ENCODE measurements at regions not wholly inside any gene's neighbourhood (a gene's known extent, or its start where the extent isn't known, plus 50 kb on each side); places are given as distances from the start of the nearest gene placed in this dataset.
A peak's percentile ranks its signal among the peaks of the same experiment; 100 is the strongest.

DNA sequence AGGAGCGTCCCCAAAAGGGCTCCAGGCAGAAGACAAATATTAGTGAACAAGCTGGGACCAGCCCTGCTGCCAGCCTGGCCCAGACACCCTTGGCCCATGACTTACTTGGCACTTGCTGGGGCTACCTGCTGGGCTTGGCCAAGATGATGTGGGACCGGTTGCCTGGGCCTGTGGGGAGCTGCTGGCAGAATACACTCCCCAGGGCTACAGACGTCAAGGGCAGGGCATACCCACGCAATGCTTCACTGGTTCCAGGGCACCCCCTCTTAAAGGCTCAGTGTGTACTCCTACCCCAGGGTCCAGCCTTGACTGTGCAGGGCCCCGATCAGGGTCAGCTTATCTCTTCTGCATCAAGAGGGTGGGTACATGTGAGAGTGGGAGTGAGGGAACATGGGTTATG, 106.5 kb upstream of the SLC2A1 start:
- no peak for DNase-seq

DNA sequence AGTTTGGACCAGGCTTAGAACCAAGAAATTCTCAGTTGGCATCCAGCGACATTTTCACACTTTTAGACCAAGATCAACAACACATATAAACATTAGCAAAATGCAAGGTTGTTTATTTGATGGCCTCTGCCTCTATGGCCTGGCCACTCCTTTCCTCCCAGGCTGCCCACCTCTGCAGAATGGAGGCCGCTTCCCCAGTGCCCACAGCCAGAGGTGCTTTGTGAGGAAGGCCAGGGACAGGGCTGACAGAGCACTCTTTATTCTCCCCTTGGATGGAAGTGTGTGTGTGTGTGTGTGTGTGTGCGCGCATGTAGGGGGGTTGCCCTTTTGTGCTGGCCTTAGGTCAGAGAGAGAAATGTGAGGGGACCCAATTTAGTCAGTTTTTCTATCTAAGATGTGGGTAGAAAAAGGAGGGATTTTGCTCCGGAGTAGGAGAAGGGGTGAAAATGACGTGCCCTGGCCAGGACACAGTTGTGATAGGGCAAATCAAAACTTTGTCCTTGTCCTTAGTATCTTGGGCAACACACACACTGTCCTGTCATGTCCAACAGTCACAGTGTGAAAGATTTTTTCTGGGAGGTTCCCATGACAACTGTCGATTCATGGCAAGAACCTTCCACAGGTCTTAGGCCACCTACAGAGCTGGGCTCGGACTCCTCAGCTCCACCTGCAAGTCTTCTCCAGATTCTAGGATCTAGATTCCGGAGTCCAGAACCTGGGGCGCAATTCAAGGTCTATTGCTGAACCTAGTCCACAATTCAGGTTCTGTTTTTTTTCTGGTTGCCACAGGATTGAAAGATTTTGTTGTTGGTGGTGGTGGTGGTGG, 104.9 kb upstream of the SLC2A1 start:
- DNase-seq: no peak

DNA sequence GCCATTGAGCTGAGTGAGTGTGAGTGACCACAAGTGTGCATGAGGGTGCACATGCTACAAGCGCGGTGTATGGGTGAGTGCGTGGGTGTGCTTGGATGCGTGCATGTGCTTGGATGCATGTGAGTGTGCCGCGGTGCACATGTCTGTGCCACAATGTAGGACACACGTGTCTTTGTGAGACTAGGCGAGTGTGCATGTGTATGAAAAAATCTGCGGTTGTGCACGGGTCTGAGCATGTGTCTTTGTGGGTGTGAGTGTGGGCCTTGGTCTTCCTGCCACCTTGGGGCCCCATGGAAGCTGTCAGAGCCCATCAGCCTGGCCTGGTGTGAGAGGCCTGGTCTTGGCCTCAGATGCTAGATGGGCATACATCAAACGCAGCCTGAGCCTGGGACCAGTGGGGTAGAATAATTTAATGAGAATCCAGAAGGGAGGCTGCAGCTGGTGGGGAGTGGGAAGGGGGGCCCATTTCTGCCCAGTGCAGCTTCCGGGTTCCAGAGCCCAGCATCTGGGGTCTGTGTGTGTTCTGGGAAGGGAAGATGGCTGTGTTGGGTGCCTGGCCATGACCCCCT, 103.9 kb upstream of the SLC2A1 start:
- DNase-seq: no peak

DNA sequence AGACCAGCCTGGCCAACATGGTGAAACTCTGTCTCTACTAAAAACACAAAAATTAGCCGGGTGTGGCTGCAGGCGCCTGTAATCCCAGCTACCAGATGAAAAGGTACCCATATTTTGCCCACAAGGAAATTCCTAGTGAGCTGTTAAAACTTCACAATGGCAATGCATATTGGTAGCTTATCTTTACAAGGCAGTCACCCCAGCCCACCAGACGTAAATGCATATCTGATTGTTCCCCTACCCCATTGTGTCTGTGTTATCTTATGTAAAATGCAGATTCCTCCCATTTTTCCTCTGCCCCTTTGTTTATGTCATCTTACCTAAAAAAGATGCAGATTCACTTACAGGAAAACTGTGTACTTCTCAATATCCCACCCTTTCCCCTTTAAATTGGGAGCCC, 103.1 kb upstream of the SLC2A1 start:
- DNase-seq: no peak

DNA sequence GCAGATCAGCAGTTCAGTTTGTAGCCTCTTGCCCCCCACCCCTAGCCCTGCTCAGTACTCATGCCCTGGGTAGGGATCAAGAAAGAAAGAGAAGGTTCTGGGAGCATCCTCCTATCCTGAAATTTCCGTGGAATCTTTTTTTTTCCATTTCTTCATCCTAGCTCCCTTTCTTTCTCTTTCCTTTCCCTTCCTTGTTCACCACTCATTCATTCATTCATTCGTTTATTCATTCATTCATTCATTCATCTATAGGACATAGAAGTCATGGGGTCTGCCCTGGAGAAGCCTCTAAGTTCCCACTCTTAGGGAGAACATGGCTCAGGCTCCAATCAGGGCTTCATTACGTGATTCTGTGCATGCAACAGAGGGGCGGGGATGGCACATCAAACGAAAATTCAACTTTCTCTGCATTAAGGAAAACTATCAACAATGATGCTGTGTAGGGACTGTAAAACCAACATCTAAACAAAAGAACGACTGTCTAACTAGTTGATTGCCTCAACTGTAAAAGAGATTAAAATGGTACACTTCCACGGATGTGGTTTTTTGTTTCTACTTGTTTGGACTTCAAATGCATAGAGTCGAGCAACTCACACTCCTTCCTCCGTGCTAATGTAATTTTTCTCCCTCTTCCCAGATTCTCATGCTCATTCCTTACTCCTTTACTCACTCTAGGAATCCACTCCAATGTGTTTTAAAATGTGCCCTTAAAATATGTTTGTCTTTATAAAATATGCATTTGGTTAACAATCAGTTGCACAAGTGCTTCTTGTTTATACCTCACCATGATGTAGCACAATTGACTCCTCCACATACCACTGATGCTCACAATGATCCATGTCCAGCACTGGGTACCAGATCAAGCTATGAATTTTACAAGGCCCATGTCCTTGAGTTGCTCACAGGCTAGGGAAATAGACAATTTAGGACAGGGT, 101.2 kb upstream of the SLC2A1 start:
- DNase-seq: no peak

DNA sequence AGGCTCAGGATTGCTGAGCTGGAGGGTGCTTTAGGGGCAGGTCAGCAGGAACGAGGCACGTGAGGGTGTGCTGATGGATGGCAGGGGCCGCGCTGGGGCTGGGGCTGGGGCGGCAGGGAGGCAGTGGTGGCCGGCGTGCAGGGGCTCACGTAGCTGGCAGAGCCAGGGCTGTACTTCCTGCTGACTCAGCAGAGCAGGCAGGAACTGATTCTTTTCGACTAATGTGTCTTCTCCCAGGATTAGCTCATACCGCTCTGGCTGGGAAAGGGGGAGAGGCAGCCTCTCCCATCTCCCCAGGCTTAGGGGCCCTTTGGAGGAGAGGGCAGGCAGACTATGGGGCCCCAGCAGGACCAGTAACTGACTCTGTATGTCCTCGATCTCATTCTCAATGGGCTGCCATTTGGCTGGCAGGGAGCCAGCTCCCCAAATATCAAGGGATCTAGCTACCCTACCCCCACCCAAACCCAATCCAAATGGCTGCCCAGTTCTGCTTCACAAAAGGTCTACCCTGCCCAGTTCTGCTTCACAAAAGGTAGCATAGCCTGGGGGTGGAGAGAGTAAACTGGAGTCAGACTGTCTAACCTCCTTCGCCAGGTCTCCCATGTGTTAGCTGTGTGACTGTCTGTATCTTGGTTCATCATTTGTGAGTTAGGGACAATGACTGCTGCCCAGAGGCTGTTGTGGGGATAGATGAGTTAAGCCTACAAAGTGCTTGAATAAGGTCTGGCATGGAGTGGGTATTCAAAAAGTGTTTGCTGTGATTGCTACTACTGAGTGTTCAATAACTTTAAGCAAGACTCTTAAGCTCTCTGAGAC, 100.1 kb upstream of the SLC2A1 start:
- DNase-seq: peak in 1 of 2 donors; percentile 10

DNA sequence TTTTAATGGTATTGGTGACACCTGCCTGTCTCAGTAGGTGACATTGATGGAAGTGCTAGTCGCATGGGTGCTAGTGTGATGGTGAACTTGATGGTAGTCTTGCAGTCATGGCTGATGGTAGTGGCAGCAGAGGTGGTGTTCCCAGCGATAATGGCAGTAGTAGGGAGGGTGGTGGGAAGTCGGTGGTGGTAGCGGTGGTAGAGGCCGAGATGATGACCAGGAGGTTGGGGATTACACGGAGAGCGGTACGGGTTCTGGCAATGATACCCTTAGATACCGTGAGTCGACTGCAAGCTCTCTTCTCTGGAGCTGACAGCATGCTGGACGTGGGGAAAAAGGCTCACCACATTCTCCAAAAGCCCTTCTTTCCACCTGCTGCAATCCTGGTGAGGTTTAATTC, 99.4 kb upstream of the SLC2A1 start:
- DNase-seq: no peak

DNA sequence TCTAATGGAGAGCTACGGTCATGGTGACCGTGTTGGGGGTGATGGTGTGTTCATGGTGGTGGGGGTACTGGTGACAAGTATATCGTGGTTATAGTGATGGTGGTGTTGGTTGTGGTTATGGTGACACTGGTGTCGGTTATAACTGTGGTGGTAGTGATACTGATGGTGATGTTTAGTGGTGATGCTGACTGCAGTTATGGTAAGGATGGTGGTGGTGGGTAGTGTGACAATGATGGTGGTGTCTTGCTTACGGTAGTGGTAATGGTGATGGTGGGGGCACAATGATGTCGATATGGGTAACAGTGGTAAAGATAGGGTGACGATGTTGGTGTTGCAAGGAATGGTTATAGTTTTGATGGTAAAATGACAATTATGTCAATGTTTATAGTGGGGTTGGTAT, 98.9 kb upstream of the SLC2A1 start:
- no peak for DNase-seq

DNA sequence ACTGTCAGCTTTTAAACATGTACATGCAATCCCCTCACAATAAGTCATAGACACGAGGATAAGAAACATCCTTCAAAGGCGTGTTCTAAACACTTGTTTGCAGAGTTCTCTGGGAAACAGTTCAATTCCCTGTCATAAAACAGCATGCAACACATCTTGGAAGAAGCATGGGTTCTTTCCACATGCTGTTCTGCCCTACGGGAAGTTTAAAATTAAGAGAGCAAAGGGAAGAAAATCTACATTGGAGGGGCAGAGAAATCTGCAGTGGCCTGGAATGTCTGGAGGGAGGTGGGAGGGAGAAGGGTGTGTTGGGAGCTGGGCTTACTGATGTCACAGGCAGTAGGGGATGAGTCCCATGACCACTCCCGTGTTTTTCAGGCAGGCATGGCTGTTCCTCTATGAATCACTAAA, 98.3 kb upstream of the SLC2A1 start:
- DNase-seq: no peak

DNA sequence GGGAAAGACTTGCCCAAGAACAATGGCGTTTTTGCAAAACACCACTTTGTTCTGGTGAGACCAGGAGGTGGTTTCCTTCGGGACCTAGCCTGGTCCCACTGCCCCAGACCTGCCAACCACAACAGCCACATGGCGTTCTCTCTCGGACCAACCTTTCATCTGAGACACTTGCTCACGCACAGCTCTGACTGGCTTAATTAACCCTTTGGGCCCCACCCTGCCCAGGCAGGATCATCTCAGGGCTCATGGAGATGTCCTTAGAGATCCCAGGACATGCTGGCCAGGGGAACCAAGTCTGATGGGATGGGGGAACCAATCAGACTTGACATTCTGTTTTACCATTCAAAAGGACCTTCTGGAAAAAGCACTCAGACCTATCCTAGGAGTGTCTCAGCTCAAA, 97.8 kb upstream of the SLC2A1 start:
- no peak for DNase-seq

DNA sequence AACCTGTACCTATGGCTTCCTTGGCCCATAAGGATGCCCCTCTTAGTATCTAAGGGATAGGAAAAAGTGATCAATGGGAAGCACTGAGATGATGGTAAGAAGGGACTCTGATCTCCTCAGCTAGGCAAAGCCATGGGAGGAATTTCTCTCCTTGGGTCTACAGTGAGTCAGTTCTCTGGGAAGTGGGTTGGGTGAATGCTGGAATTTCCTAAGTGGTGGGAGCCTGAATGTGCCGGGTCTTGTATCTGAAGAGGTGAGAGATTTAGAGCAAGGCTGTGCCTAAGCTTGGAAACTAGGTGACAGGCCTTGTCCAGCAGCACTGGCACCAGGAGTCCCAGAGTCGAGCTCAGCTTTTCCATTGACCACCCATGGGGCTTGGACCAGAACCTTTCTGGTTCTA, 96.3 kb upstream of the SLC2A1 start:
- no peak for DNase-seq

DNA sequence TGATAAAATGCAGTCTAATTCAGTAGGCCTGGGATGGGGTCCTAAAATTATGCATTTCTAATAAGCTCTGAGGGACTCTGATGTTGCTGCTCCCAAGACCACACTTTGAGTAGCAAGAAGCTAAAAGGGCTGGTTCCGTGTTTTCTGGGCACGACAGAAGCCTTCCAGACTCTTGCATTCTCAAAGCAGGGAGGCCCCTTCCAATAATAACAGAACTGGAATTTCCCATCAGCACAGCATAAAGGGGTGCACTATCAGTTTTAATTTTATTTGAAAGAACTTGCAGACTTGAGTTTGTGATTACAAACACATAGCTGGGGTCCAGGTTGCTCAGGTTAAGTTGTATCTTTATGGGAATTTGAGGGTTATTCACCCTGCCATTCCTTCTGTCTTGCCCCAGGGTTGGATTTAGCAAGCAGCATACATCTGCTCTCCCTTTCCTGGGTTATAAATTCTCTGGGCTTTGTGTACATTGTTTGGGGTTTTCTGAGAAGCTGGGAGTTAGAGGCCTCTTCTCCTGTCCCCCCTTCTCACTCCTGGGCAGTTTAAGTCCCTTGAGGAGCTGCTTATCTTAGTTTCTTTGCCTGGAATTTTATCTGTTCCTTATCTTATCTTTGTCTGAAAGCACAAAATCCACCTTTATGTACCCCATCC, 94.2 kb upstream of the SLC2A1 start:
- no peak for DNase-seq

DNA sequence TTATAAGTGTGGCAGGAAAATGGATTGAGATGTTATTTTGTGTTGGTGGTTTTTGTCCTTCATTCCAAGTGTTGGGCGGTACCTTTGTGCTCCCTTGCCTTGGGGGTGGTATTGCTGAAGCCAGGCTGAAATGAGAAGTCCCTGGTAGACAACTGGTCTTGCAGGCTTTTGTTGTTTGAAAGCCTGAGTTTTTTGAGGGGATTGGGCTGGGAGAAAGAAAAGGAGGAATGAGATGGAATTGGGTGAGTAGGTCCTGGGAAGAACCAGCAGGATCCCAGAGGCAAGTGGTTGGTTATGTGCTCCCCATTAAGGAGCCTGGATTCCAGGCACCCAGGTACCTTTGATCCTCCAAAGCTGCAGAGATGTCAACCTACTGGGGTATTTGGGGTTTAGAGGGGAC, 93.7 kb upstream of the SLC2A1 start:
- no peak for DNase-seq

DNA sequence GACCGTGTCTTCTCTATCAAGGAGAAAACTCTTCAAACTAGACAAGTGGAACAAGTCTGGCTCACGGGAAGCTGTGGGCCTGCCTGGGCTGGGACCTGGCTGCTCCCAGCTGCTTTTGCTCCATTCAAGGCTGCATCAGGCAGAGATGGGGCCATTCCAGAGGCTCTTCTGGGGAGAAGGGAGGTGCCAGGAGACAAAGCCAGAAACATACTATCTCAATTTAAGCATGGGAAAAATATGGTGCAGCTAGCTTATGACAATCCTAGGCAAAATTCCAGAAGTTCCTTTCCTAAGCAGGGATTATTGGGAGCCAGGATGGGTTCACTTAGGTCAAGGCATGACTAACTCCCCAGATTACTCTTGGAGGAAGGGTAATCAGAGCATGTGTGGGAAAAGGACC, 90.8 kb upstream of the SLC2A1 start:
- DNase-seq: no peak

DNA sequence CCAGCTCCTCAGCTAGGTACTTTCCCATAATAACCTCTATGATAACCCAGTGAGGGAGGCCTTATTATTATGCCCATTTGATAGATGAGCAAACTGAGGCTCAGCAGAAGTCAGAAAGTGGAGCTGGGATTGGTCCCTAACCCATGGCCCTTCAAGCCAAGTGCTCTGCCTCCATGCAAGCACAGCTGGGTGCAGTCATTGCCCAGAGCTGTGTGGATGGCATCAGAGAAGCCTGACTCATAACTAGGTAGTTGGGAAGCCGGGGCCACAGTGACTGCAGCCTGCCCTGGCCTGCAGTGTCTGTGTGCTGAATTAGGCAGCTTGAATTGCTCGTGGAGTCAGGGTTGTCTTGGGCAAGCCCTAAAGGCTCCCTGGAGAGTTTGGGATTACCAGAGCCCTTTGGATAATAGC, 89.9 kb upstream of the SLC2A1 start:
- DNase-seq: no peak

DNA sequence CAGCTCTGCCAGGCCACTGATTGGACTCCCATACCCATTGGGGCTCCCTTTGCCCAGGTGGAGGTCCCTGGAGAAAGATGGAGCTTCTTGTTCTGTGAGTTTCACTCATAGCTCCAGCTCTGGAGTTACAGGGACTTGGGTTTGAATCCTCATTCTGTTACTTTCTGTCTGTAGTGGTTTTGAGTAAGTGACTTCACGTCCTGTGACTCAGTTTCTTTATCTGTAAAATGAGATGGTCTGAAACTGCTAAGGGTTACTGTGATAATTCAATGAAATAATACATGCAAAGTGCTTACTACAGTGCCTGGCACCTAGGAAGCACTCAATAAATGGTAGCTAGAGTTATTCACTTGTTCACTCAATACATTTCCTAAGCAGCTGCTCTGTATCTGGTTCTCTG, 88.5 kb upstream of the SLC2A1 start:
- no peak for DNase-seq

DNA sequence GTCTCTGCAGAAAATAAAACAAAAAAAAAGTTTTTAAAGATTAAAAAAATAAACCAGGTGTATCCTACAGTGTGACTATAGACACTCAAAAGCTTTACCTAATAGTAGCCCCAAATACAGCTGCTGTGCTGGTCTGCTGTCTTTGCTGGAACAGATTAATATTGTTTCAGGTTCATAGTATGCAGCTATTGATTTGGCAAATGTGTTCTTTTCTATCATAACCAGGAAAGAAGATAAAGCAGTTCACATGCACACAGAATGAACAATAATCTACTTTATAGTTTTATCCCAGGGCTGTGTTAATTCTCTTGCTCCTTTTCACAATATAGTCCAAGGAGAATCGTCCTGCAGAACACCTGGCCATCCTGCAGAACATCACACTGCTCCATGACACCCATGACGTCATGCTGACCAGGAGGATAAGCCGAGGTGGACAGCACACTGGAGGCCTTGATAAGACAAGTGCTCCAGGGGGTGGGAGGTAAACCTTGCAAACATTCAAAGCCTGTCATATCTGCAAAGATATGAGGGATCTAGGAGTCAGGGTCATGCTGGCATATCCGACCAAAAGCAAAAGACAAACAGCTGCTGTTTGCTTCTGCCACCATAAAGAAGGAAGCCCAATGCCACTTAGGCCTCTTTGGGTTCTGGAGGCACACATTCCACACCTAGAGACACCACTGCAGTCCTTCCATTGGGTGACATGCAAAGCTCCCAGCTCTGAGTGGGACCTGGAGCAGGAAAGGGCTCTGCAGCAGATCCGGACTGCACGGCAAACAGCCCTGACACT, 86.1 kb upstream of the SLC2A1 start:
- DNase-seq: no peak

DNA sequence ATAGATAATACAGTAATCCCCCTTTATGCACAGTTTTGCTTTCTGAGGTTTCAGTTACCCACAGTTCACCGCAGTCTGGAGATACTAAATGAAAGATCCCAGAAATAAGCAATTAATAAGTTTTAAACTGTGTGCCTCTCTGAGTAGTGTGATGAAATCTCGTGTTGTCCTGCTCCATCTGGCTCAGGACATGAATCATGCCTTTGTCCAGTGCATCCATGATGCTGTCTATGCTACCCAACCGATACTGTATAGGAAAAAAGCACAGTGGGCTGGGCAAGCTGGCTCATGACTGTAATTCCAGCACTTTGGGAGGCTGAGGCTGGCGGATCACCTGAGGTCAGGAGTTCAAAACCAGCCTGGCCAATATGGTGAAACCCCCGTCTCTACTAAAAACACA, 85.0 kb upstream of the SLC2A1 start:
- DNase-seq: no peak

DNA sequence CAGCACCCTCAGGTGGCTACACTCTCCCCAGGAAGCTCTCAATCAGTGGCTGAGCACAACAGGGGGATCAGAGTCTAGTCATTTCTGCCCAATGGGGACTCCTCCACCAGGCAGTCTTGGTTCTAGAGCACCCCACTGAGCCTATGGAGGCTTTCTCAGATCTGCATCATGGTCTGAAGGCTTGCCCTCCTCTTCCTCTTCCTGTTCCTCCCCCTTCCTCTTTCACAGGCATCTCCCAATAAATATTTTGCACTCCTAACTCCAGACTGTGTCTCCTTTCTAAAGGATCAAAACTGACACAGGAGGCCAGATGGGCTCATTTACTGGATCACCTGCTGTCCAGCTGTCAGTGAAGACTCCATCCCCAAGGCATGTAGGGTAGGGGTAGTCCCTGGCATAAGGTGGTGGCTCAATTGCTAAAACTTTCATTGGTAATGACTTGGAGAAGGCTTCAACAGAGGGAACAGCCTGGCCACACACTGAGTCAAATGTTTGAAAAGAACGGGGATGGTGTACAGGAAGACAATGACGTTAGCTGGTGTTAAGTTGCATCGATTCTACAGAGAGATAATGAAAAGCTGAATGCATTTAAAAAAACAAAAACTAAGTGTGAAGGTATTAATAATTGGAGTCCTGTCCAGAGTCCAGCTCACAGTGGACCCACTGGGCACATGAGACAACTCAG, 84.2 kb upstream of the SLC2A1 start:
- no peak for DNase-seq

DNA sequence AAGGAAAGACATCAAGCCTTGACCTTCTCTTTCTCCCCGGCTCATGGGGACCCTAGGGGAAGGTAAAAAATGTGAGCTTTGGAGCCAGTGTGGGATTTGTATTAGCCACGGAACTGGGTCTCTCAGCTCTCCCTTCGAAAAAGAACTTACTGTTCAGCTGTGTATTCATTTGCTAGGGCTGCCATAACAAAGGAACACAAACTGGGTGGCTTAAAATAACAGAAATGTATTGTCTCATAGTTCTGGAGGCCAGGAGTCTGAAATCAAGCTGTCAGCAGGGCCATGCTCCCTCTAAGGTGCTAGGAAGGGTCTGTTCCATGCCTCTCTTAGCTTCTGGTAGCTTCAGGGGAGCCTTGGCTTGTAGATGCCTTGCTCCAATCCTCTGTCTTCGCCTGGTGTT, 83.5 kb upstream of the SLC2A1 start:
- DNase-seq: no peak

DNA sequence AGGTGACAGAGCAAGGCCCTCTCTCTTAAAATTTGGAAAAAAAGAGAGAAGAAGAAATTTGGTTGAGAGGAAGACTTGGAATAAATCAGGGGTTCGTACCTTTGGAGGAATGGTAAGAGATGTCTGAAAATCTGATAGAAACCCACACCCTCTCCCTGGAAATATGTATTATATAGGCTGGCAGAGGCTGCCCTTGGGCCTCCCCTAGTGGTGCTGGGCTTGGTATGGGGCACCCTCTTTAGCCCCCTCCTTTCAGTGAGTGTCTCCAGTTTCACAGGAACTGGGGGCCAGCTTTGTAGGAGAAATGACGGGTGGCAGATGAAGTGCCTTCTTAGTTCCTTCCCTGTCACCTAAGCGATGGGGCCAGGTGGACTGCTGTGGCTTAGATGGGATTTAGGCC, 82.9 kb upstream of the SLC2A1 start:
- no peak for DNase-seq
